ENCODE measurements at regions not wholly inside any gene's neighbourhood (a gene's known extent, or its start where the extent isn't known, plus 50 kb on each side); places are given as distances from the start of the nearest gene placed in this dataset.

GRCh38 chr21:38599381-38599975 lies 101.2 kb upstream of the ERG start:
- TF ChIP-seq, protein P1, sequence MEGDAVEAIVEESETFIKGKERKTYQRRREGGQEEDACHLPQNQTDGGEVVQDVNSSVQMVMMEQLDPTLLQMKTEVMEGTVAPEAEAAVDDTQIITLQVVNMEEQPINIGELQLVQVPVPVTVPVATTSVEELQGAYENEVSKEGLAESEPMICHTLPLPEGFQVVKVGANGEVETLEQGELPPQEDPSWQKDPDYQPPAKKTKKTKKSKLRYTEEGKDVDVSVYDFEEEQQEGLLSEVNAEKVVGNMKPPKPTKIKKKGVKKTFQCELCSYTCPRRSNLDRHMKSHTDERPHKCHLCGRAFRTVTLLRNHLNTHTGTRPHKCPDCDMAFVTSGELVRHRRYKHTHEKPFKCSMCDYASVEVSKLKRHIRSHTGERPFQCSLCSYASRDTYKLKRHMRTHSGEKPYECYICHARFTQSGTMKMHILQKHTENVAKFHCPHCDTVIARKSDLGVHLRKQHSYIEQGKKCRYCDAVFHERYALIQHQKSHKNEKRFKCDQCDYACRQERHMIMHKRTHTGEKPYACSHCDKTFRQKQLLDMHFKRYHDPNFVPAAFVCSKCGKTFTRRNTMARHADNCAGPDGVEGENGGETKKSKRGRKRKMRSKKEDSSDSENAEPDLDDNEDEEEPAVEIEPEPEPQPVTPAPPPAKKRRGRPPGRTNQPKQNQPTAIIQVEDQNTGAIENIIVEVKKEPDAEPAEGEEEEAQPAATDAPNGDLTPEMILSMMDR (conservative IDR thresholded peaks at IDR 0.05), result no peak
- no peak overlapping the region for H3K27ac ChIP-seq

DNA sequence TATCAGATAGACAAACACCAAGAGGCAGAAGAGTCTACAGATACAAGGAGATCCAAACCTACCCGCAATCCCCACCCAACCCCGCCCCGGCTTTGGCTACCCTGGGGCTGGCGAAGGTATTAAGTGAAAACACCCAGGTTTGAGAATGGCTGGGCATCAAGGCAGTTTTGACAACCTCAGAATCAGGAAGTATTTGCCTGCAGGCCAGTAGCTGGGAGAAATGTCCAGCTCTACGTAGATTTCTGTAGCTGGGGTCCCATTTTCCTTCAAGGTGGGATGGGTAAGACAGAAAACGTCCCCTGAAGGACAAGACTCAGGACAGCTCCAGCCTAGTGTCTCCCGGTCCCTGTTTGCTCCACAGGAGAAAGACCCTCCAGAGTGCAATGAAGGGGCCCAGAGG lies 101.8 kb upstream of the ERG start:
- H3K27ac ChIP-seq, result no peak overlapping the region
- TF ChIP-seq, protein P1 (conservative IDR thresholded peaks at IDR 0.05), result no peak

GRCh38 chr21:38605236-38605635 lies 107.0 kb upstream of the ERG start:
- no peak overlapping the region for H3K27ac ChIP-seq
- TF ChIP-seq, protein P1 (conservative IDR thresholded peaks at IDR 0.05), result no peak

GRCh38 chr21:38609580-38609979 lies 111.3 kb upstream of the ERG start:
- TF ChIP-seq, protein P1 (conservative IDR thresholded peaks at IDR 0.05), result no peak
- no peak overlapping the region for H3K27ac ChIP-seq

DNA sequence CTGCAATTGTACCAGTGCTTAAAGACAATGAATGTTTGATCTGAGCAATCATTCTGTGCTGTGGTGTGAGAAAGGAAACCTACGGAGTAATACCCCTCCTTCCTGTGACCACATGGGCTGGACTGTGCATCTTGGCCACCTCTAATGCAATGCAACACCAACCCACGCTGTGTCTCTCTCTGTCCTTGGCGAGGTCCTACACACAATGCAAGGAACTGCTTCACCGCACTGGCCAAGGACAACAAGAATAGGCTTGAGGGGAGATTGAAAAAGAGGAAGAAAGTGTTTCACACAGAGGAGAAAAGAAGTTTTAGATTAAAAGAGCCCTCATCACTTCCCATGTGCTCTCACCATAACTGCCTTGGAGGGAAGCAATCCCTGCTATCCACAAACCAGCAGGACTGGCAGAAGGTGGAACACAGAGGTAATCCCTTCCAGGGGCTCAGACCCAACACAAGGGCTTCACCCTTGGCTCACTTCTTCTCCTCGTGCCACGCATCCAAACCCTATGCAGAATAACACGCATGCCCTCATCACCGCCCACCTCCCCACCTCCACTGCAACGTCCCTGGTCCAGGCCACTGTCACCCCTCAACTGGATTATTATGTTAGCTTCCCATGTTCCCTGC lies 112.5 kb upstream of the ERG start:
- TF ChIP-seq, protein P1 (conservative IDR thresholded peaks at IDR 0.05), result no peak
- H3K27ac ChIP-seq, result no peak overlapping the region

- no peak overlapping the region for H3K27ac ChIP-seq
- TF ChIP-seq, protein P1 (conservative IDR thresholded peaks at IDR 0.05), result no peak
Observed at GRCh38 chr21:38611277-38611676, 113.0 kb upstream of the ERG start.

- TF ChIP-seq, protein P1 (conservative IDR thresholded peaks at IDR 0.05), result no peak
- peak overlapping the region; percentile 48 for H3K27ac ChIP-seq
Observed at GRCh38 chr21:38613686-38614085, 115.4 kb upstream of the ERG start.
